IMR-90 (cell line): ENCODE measurements at regions not wholly inside any gene's neighbourhood (a gene's known extent, or its start where the extent isn't known, plus 50 kb on each side); places are given as distances from the start of the nearest gene placed in this dataset.

Experiments
- ATAC-seq: fragments of 200-7000 bp; cut with Tn5 transposase; 2 replicates; pipeline ENCODE4 v1.9.1; 2020; ENCODE audit warnings: low read depth, mild to moderate bottlenecking, moderate library complexity
- BruUV-seq: library from RNA; stranded (reverse); fragments of 400-500 nt; replicated peaks from 2 replicates; lab custom pipeline; 2021; lab: Mats Ljungman, UMichigan
- CTCF ChIA-PET: fragments of 300-600 bp; formaldehyde crosslinking; extraction: SDS; loops from one replicate; lab custom pipeline; 2021; ENCODE audit warnings: antibody characterized with exemption; lab: Yijun Ruan, JAX
- POLR2A ChIA-PET: fragments of 300-600 bp; sonication (Branson Sonifier 250); formaldehyde crosslinking; loops from one replicate; lab custom pipeline; 2022; ENCODE audit warnings: antibody characterized with exemption; ENCODE audit not compliant: unreplicated experiment; lab: Charles Lee
- DNase-seq: peaks from one replicate; pipeline ENCODE4 v3.0.0; 2013
- H2AFZ ChIP-seq: replicated peaks from 2 replicates; pipeline ENCODE3; 2013; ENCODE audit warnings: low read length, mild to moderate bottlenecking; ENCODE audit not compliant: poor library complexity
- H2AK5ac ChIP-seq: 2 replicates; pipeline ENCODE4 v1.6.1; 2013; ENCODE audit warnings: low read depth, low read length, inconsistent platforms
- H2AK9ac ChIP-seq: replicated peaks from 2 replicates; pipeline ENCODE3; 2013; ENCODE audit warnings: mild to moderate bottlenecking, low read depth, low read length, moderate library complexity; ENCODE audit not compliant: poor library complexity
- H2BK120ac ChIP-seq: 2 replicates; pipeline ENCODE4 v1.6.1; 2013; ENCODE audit warnings: low read depth, low read length, inconsistent platforms
- H2BK15ac ChIP-seq: 3 replicates; pipeline ENCODE4 v1.6.1; 2013; ENCODE audit warnings: low read depth, low read length, inconsistent platforms
- H2BK20ac ChIP-seq: 2 replicates; pipeline ENCODE4 v1.6.1; 2013; ENCODE audit warnings: low read depth, mild to moderate bottlenecking, inconsistent platforms, low read length, moderate library complexity
- H2BK5ac ChIP-seq: 2 replicates; pipeline ENCODE4 v1.6.1; 2013; ENCODE audit warnings: mild to moderate bottlenecking, low read depth, low read length, inconsistent platforms; ENCODE audit not compliant: poor library complexity, severe bottlenecking
- H3K14ac ChIP-seq: replicated peaks from 2 replicates; pipeline ENCODE4 v1.6.1; 2013; ENCODE audit warnings: low read depth, low read length, inconsistent platforms
- H3K18ac ChIP-seq: 2 replicates; pipeline ENCODE4 v1.6.1; 2013; ENCODE audit warnings: low read depth, low read length, control low read depth
- H3K23ac ChIP-seq: 2 replicates; pipeline ENCODE4 v1.6.1; 2013; ENCODE audit warnings: low read depth, low read length, inconsistent platforms
- H3K27ac ChIP-seq: 2 replicates; pipeline ENCODE4 v1.5.1; 2013; ENCODE audit warnings: mild to moderate bottlenecking, control low read depth, low read length; ENCODE audit not compliant: insufficient read depth
- H3K27me3 ChIP-seq: 2 replicates; pipeline ENCODE4 v1.6.1; 2013; ENCODE audit warnings: low read length; ENCODE audit not compliant: control insufficient read depth, insufficient read depth
- H3K36me3 ChIP-seq: 2 replicates; pipeline ENCODE4 v1.6.1; 2013; ENCODE audit warnings: low read length, mixed read lengths; ENCODE audit not compliant: control insufficient read depth, insufficient read depth
- H3K4ac ChIP-seq: 2 replicates; pipeline ENCODE4 v1.6.1; 2013; ENCODE audit warnings: low read depth, low read length, inconsistent platforms
- H3K4me1 ChIP-seq: 2 replicates; pipeline ENCODE4 v1.6.1; 2013; ENCODE audit warnings: low read length, mixed read lengths; ENCODE audit not compliant: control insufficient read depth, insufficient read depth
- H3K4me2 ChIP-seq: 2 replicates; pipeline ENCODE4 v1.6.1; 2013; ENCODE audit warnings: low read depth, mild to moderate bottlenecking, control low read depth, low read length, moderate library complexity
- H3K4me3 ChIP-seq: 2 replicates; pipeline ENCODE4 v1.5.1; 2013; ENCODE audit warnings: low read depth, mild to moderate bottlenecking, control low read depth, low read length, moderate library complexity; ENCODE audit not compliant: insufficient read depth
- H3K56ac ChIP-seq: 2 replicates; pipeline ENCODE4 v1.6.1; 2013; ENCODE audit warnings: low read length, inconsistent platforms; ENCODE audit not compliant: insufficient read depth; ENCODE audit errors: extremely low read depth
- H3K79me1 ChIP-seq, 2 experiments: 2 replicates each; pipeline ENCODE4 v1.6.1; 2013; ENCODE audit warnings: low read length in 2 of 2, inconsistent platforms in 1 of 2, low read depth in 1 of 2
- H3K9ac ChIP-seq: 2 replicates; pipeline ENCODE4 v1.6.1; 2013; ENCODE audit warnings: low read depth, low read length, control low read depth
- H3K9me1 ChIP-seq: 2 replicates; pipeline ENCODE4 v1.6.1; 2013; ENCODE audit warnings: low read length, inconsistent platforms; ENCODE audit not compliant: insufficient read depth
- H3K9me3 ChIP-seq: 2 replicates; pipeline ENCODE4 v1.6.1; 2013; ENCODE audit warnings: low read length; ENCODE audit not compliant: control insufficient read depth, insufficient read depth
- H4K20me1 ChIP-seq: 2 replicates; pipeline ENCODE4 v1.6.1; 2013; ENCODE audit warnings: low read length, inconsistent platforms; ENCODE audit not compliant: insufficient read depth
- H4K5ac ChIP-seq: 2 replicates; pipeline ENCODE4 v1.6.1; 2013; ENCODE audit warnings: mild to moderate bottlenecking, low read depth, low read length, control low read depth
- H4K8ac ChIP-seq, 2 experiments: 2 replicates each; pipeline ENCODE4 v1.6.1; 2013; ENCODE audit warnings: low read depth in 2 of 2, low read length in 2 of 2, control low read depth in 1 of 2, inconsistent platforms in 1 of 2
- H4K91ac ChIP-seq: 2 replicates; pipeline ENCODE4 v1.6.1; 2013; ENCODE audit warnings: low read depth, low read length, inconsistent platforms; ENCODE audit not compliant: insufficient read depth
- MXI1 ChIP-seq: IDR thresholded peaks from 2 replicates; pipeline ENCODE4 v1.6.1; 2012; ENCODE audit warnings: low read depth, mild to moderate bottlenecking, low read length, moderate library complexity, borderline replicate concordance
- NFE2L2 ChIP-seq: fragments of 150-350 bp; IDR thresholded peaks from 2 replicates; pipeline ENCODE4 v1.6.1; 2016; ENCODE audit warnings: low read depth, mild to moderate bottlenecking, low read length
- WGBS, 2 experiments: methylation state at CpG; one replicate each; pipeline versions ENCODE4 v1.1.5 to v1.1.7; 2013; ENCODE audit warnings: missing lambda C conversion rate in 2 of 2; ENCODE audit not compliant: insufficient read length in 1 of 2; ENCODE audit errors: extremely low coverage in 2 of 2; 5-methylcytosine and 5-hydroxymethylcytosine counted together
- dilution Hi-C: fragments of 300-500 bp; cut with HindIII; formaldehyde crosslinking; loops from one replicate; pipeline ENCODE4 v1.14.3; 2018; ENCODE audit warnings: low sequenced_read_pairs; ENCODE audit not compliant: unreplicated experiment
- in situ Hi-C: fragments of 300-500 bp; cut with MboI; formaldehyde crosslinking; loops from 3 replicates; pipeline ENCODE4 v1.14.3; 2019; ENCODE audit warnings: low sequenced_read_pairs, inconsistent platforms, mixed read lengths
- intact Hi-C: fragments of 100-400 bp; cut with micrococcal nuclease; formaldehyde crosslinking; loops from 2 replicates; pipeline ENCODE4 v1.10.0; 2022

DNA sequence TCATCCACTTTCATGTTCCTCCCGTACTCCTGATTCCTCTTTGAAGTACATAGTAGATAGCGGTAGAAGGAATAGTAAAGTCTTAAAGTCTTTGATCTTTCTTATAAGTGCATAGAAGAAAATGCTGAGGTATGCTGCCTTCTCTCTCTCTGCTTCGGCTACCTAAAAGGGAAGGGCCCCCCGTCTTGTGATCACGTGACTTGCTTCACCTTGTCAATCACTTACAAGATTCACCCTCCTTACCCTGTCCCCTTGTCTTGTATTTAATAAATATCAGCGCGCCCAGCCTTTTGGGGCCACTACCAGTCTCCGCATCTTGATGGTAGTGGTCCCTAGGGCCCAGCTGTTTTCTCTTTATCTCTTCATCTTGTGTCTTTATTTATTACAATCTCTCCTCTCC, 932.2 kb upstream of the FANCL start:
- Histone ChIP-seq H3K9me3 (0 out of 2 replicates have a peak, but pooled peaks cover 2% of the 10 kb centered on the region), H3K4ac (no peak overlapping the region), H4K8ac (no peak overlapping the region), H3K36me3 (no peaks in the 10 kb centered on the region), H2BK15ac (no peak overlapping the region), H3K4me2 (no peak overlapping the region), H2AFZ (no peak overlapping the region), H3K27ac (no peak overlapping the region), H4K20me1 (no peaks in the 10 kb centered on the region), H3K9me1 (no peaks in the 10 kb centered on the region), H3K23ac (no peak overlapping the region), H3K18ac (no peak overlapping the region), H2BK20ac (no peak overlapping the region), H3K79me1 (no peaks in the 10 kb centered on the region), H4K5ac (no peak overlapping the region), H3K56ac (no peak overlapping the region), H3K4me1 (no peaks in the 10 kb centered on the region), H3K27me3 (no peaks in the 10 kb centered on the region), H2BK5ac (no peak overlapping the region), H4K91ac (no peak overlapping the region), H3K9ac (no peak overlapping the region), H3K14ac (no peak overlapping the region), H2AK5ac (no peak overlapping the region), H2AK9ac (no peak overlapping the region), H3K4me3 (no peak overlapping the region), H2BK120ac (no peak overlapping the region)
- dilution Hi-C loops (no loop called here), in situ Hi-C loops (no loop called here), intact Hi-C loops (no loop called here)
- DNase-seq, result no peak
- ChIA-PET CTCF (no interaction called here), POLR2A (no interaction called here)
- TF ChIP-seq MXI1, result no peak
- no peak for TF ChIP-seq NFE2L2
- no peak for ATAC-seq
- no TSS peak for BruUV-seq
- WGBS, 2 experiments, result 93% methylated on average over 3 of the region's 8 CpGs; no CpG with 5 or more reads in 1 of the 2 experiments
